CD4-positive, CD25-positive, alpha-beta regulatory T cell (primary cell): ENCODE measurements at regions not wholly inside any gene's neighbourhood (a gene's known extent, or its start where the extent isn't known, plus 50 kb on each side); places are given as distances from the start of the nearest gene placed in this dataset.
"Not testable (repeated sequence)": the region's sequence is repeated elsewhere in the genome, so short reads cannot be mapped to it uniquely, and the experiment has no call there.

ENCODE experiments used
- ATAC-seq, 2 donors: fragments of 150-1000 bp; cut with Tn5 transposase; one replicate each; pipeline ENCODE4 v1.10.0; 2021; ENCODE audit warnings: low read depth in 2 of 2, moderate number of reproducible peaks in 2 of 2, moderate library complexity in 1 of 2
- DNase-seq, 3 donors: peaks; one replicate each; pipeline versions ENCODE4 v3.0.0 to v3.0.0-alpha.2; 2012 to 2022; ENCODE audit warnings: mixed read lengths in 1 of 3
- H3K27ac ChIP-seq: one replicate; pipeline ENCODE4 v1.7.0; 2013; ENCODE audit warnings: mild to moderate bottlenecking, low read length; ENCODE audit not compliant: insufficient read depth, poor library complexity, severe bottlenecking
- H3K27me3 ChIP-seq: one replicate; pipeline ENCODE4 v1.7.0; 2013; ENCODE audit warnings: low read length; ENCODE audit not compliant: control insufficient read depth, insufficient read depth
- H3K36me3 ChIP-seq: one replicate; pipeline ENCODE4 v1.7.0; 2013; ENCODE audit warnings: mild to moderate bottlenecking, low read length, moderate library complexity; ENCODE audit not compliant: control insufficient read depth, insufficient read depth
- H3K4me1 ChIP-seq: 2 replicates; pipeline ENCODE4 v1.7.0; 2013; ENCODE audit warnings: mild to moderate bottlenecking, low read length; ENCODE audit not compliant: insufficient read depth, control insufficient read depth, poor library complexity, severe bottlenecking
- H3K4me3 ChIP-seq: one replicate; pipeline ENCODE4 v1.7.0; 2013; ENCODE audit warnings: low read depth, mild to moderate bottlenecking, low read length, moderate library complexity
- H3K9me3 ChIP-seq, 2 experiments: 1 replicate in 1 of 2; 2 replicates in 1 of 2; pipeline ENCODE4 v1.7.0; 2013; ENCODE audit warnings: low read length in 2 of 2, mild to moderate bottlenecking in 1 of 2, moderate library complexity in 1 of 2; ENCODE audit not compliant: control insufficient read depth in 2 of 2
- H3K27ac Mint-ChIP-seq, 3 donors: one replicate each; pipeline ENCODE4 v1.8.0; 2020 to 2022; ENCODE audit warnings: mild to moderate bottlenecking in 3 of 3, mixed read lengths in 3 of 3, moderate library complexity in 2 of 3
- H3K27me3 Mint-ChIP-seq: one replicate; pipeline ENCODE4 v1.8.0; 2022; ENCODE audit warnings: mild to moderate bottlenecking, mixed read lengths
- H3K36me3 Mint-ChIP-seq: one replicate; pipeline ENCODE4 v1.8.0; 2020; ENCODE audit warnings: mixed read lengths
- H3K4me1 Mint-ChIP-seq, 4 donors: one replicate each; pipeline ENCODE4 v1.8.0; 2020 to 2022; ENCODE audit warnings: mixed read lengths in 4 of 4, mild to moderate bottlenecking in 1 of 4
- H3K4me3 Mint-ChIP-seq, 4 donors: one replicate each; pipeline ENCODE4 v1.8.0; 2020 to 2022; ENCODE audit warnings: mild to moderate bottlenecking in 4 of 4, mixed read lengths in 4 of 4, moderate library complexity in 3 of 4
- H3K9me3 Mint-ChIP-seq, 7 donors: one replicate each; pipeline ENCODE4 v1.8.0; 2020 to 2022; ENCODE audit warnings: mixed read lengths in 7 of 7, mild to moderate bottlenecking in 3 of 7, moderate library complexity in 2 of 7

GRCh38 chr5:135155616-135156214 lies 121.7 kb upstream of the PITX1 start:
- Histone ChIP-seq H3K4me3 (no peak overlapping the region), H3K27ac (no peak overlapping the region), H3K4me1 (no peaks in the 10 kb centered on the region), H3K9me3 (peaks cover 16 to 24% of the 10 kb centered on the region in 2 experiments), H3K27me3 (peaks cover 3% of the 10 kb centered on the region), H3K36me3 (no peaks in the 10 kb centered on the region)
- Mint-ChIP-seq H3K36me3 (no peaks in the 10 kb centered on the region), H3K27me3 (peaks cover 5% of the 10 kb centered on the region), H3K9me3 (peaks cover 0 to 20% (median 8%) of the 10 kb centered on the region in 7 donors), H3K27ac (peak overlapping the region in 1 of 3 donors; percentile 18), H3K4me1 (no peaks in the 10 kb centered on the region), H3K4me3 (no peak overlapping the region)
- ATAC-seq (no peak), DNase-seq (no peak)

DNA sequence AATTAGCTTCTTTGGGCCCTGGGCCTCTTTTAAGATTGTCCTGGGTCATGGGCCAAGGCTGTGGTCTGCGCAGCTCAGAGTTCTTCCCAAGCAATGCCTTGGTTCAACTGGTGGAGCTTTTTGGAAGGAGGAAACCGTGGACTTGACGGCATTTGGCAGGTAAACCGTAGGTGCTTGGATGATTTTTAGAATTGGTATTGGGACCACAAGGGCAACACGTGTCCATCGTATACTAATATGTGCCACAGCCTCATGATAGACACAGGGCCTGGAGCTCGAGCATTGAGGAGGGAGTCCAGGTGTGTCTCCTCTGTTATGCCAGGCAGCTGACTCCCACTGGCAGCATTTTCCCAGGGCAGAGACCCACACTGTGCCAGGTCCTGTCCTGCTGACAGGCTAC lies 120.9 kb upstream of the PITX1 start:
- Histone ChIP-seq H3K27ac (no peak overlapping the region), H3K27me3 (peaks cover 3% of the 10 kb centered on the region), H3K4me1 (no peaks in the 10 kb centered on the region), H3K36me3 (no peaks in the 10 kb centered on the region), H3K9me3 (peaks cover 16 to 20% of the 10 kb centered on the region in 2 experiments), H3K4me3 (no peak overlapping the region)
- ATAC-seq, result no peak
- DNase-seq, result no peak
- no peak overlapping the region for H3K27ac Mint-ChIP-seq
- H3K4me1 Mint-ChIP-seq, result no peaks in the 10 kb centered on the region
- no peak overlapping the region for H3K4me3 Mint-ChIP-seq
- no peaks in the 10 kb centered on the region for H3K36me3 Mint-ChIP-seq
- peaks cover 0 to 20% (median 8%) of the 10 kb centered on the region in 7 donors for H3K9me3 Mint-ChIP-seq
- H3K27me3 Mint-ChIP-seq, result no peaks in the 10 kb centered on the region

GRCh38 chr5:135154197-135154596 lies 120.2 kb upstream of the PITX1 start:
- H3K27ac ChIP-seq, result no peak overlapping the region
- Mint-ChIP-seq H3K4me1 (no peaks in the 10 kb centered on the region), H3K36me3 (no peaks in the 10 kb centered on the region), H3K27me3 (no peaks in the 10 kb centered on the region), H3K27ac (no peak overlapping the region), H3K9me3 (peaks cover 0 to 17% (median 7%) of the 10 kb centered on the region in 7 donors), H3K4me3 (no peak overlapping the region)
- no peaks in the 10 kb centered on the region for H3K27me3 ChIP-seq
- no peaks in the 10 kb centered on the region for H3K4me1 ChIP-seq
- peaks cover 14 to 16% of the 10 kb centered on the region in 2 experiments for H3K9me3 ChIP-seq
- no peak overlapping the region for H3K4me3 ChIP-seq
- H3K36me3 ChIP-seq, result no peaks in the 10 kb centered on the region
- ATAC-seq (no peak), DNase-seq (no peak)

DNA sequence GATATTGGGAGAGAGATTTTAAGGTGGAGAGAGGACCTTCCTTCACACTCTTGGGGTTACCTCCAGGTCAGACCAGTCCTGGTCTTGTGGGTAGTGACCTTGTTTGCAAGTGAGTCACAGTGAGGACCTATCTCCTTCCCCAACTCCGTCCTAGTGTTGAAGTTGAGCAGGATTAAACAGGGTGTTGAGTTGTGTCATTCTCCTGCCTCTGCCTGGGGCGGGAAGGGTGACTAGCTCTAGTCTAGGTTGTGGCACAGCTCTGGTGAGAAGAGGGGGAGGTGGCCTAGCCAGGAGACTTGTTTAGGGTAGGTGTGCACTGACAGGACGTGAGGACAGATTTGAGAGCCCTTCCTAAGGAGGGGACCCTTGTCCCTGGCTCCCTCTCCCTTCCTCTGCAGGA lies 119.6 kb upstream of the PITX1 start:
- Histone ChIP-seq H3K9me3 (peaks cover 10% of the 10 kb centered on the region in 2 experiments), H3K27me3 (no peaks in the 10 kb centered on the region), H3K4me1 (no peaks in the 10 kb centered on the region), H3K4me3 (no peak overlapping the region), H3K36me3 (no peaks in the 10 kb centered on the region), H3K27ac (no peak overlapping the region)
- Mint-ChIP-seq H3K27ac (no peak overlapping the region), H3K36me3 (no peaks in the 10 kb centered on the region), H3K4me1 (no peaks in the 10 kb centered on the region), H3K9me3 (peaks cover 0 to 11% (median 5%) of the 10 kb centered on the region in 7 donors), H3K27me3 (peaks cover 3% of the 10 kb centered on the region), H3K4me3 (no peak overlapping the region)
- DNase-seq, result no peak
- ATAC-seq, result no peak

GRCh38 chr5:135153259-135153658 lies 119.2 kb upstream of the PITX1 start:
- H3K36me3 ChIP-seq, result no peaks in the 10 kb centered on the region
- ATAC-seq (no peak), DNase-seq (no peak)
- H3K4me3 Mint-ChIP-seq, result no peak overlapping the region
- H3K36me3 Mint-ChIP-seq, result no peaks in the 10 kb centered on the region
- H3K9me3 Mint-ChIP-seq, result peaks cover 0 to 11% (median 5%) of the 10 kb centered on the region in 7 donors
- H3K27ac ChIP-seq, result no peak overlapping the region
- H3K4me3 ChIP-seq, result no peak overlapping the region
- H3K27me3 ChIP-seq, result no peaks in the 10 kb centered on the region
- H3K4me1 ChIP-seq, result no peaks in the 10 kb centered on the region
- peaks cover 6% of the 10 kb centered on the region for H3K27me3 Mint-ChIP-seq
- H3K4me1 Mint-ChIP-seq, result no peaks in the 10 kb centered on the region
- peaks cover 7% of the 10 kb centered on the region in 2 experiments for H3K9me3 ChIP-seq
- no peak overlapping the region for H3K27ac Mint-ChIP-seq

DNA sequence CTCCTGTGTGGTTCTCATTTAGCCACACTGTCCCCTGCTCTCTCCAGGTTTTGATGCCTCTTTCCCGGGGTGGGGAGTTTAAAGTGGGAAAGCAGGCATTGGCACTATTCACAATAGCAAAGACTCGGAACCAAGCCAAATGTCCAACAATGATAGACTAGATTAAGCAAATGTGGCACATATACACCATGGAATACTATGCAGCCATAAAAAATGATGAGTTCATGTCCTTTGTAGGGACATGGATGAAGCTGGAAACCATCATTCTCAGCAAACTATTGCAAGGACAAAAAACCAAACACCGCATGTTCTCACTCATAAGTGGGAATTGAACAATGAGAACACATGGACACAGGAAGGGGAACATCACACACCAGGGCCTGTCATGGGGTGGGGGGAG lies 117.6 kb upstream of the PITX1 start:
- not testable (repeated sequence) for H3K9me3 Mint-ChIP-seq

DNA sequence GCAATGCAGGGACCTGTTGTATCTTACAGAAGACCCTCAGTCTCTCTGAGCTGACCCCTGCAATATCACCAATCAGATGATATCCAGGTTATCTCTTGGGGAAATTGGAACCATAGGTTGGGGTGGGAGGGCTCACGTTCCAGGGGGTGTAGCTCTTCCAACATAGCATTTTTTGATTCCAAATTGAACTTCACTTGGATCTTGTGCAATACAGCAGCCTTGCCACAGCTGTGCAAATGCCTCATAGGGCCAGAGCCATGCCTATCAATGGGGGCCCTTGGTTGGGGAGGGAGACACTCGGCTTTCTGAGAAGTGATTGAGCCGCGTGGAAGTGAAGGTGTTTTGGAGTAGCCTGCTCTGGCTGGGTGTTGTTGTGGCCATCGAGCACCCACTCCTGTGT lies 117.2 kb upstream of the PITX1 start:
- H3K4me3 ChIP-seq, result no peak overlapping the region
- Mint-ChIP-seq H3K36me3 (no peaks in the 10 kb centered on the region), H3K27ac (no peak overlapping the region), H3K9me3 (peaks cover 0 to 3% (median 0%) of the 10 kb centered on the region in 7 donors), H3K4me1 (no peaks in the 10 kb centered on the region), H3K27me3 (peaks cover 6% of the 10 kb centered on the region), H3K4me3 (no peak overlapping the region)
- H3K4me1 ChIP-seq, result no peaks in the 10 kb centered on the region
- peaks cover 0 to 2% of the 10 kb centered on the region in 2 experiments for H3K9me3 ChIP-seq
- DNase-seq (no peak), ATAC-seq (no peak)
- H3K27ac ChIP-seq, result no peak overlapping the region
- no peaks in the 10 kb centered on the region for H3K36me3 ChIP-seq
- peaks cover 2% of the 10 kb centered on the region for H3K27me3 ChIP-seq

More for the DNA sequence above, 117.6 kb upstream of the PITX1 start:
- H3K27ac ChIP-seq, ATAC-seq, H3K36me3 ChIP-seq, H3K36me3 Mint-ChIP-seq, H3K27me3 ChIP-seq, H3K9me3 ChIP-seq, DNase-seq, H3K4me3 Mint-ChIP-seq, H3K27me3 Mint-ChIP-seq, H3K4me1 Mint-ChIP-seq, H3K4me3 ChIP-seq, H3K4me1 ChIP-seq, H3K27ac Mint-ChIP-seq: not testable (repeated sequence)

DNA sequence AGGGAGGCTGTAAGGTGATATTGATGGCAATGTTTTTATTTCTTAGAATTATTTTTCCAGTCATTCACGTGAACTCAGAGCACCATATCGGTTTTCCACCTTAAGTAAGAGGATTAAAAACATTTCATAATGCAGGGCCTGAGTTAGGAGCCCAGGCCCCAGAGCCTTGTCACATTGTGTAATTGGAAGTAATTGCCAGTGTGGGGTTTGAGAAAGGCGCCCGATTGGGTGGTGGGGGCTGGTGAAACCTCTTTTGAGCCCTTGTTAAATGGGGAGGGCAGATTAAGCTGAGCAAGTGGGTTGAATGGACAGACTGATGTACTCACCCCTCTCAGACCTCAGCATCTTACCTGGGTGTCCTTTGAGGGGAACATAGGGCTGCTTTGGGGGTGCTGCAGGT lies 116.7 kb upstream of the PITX1 start:
- H3K27me3 ChIP-seq, result peaks cover 2% of the 10 kb centered on the region
- Mint-ChIP-seq H3K36me3 (no peaks in the 10 kb centered on the region), H3K4me3 (no peak overlapping the region), H3K27me3 (peaks cover 6% of the 10 kb centered on the region), H3K27ac (no peak overlapping the region), H3K9me3 (peaks cover 0 to 2% (median 0%) of the 10 kb centered on the region in 7 donors), H3K4me1 (no peaks in the 10 kb centered on the region)
- H3K4me1 ChIP-seq, result no peaks in the 10 kb centered on the region
- no peaks in the 10 kb centered on the region for H3K36me3 ChIP-seq
- ATAC-seq (no peak), DNase-seq (no peak)
- H3K9me3 ChIP-seq, result peaks cover 0 to 2% of the 10 kb centered on the region in 2 experiments
- no peak overlapping the region for H3K4me3 ChIP-seq
- no peak overlapping the region for H3K27ac ChIP-seq
